GM12878 (cell line): ENCODE measurements at regions not wholly inside any gene's neighbourhood (a gene's known extent, or its start where the extent isn't known, plus 50 kb on each side); places are given as distances from the start of the nearest gene placed in this dataset.

ENCODE experiments used
- CEBPB ChIP-seq, 2 experiments: fragments of 150-350 bp in 1 of 2; IDR thresholded peaks; 2 replicates each; pipeline ENCODE4 v1.6.1; 2012 to 2014; ENCODE audit warnings: low read depth in 2 of 2, low read length in 2 of 2, borderline replicate concordance in 1 of 2, inconsistent platforms in 1 of 2
- HDGF ChIP-seq: fragments of 450-650 bp; IDR thresholded peaks from 2 replicates; pipeline ENCODE4 v1.6.1; 2016; ENCODE audit warnings: antibody characterized with exemption
- MYC ChIP-seq: IDR thresholded peaks from 2 replicates; pipeline ENCODE4 v1.6.1; 2011; ENCODE audit warnings: mild to moderate bottlenecking, low read length, moderate library complexity, inconsistent platforms; ENCODE audit not compliant: insufficient read depth, insufficient replicate concordance, insufficient read length, severe bottlenecking
- NR2F1 ChIP-seq: fragments of 450-650 bp; conservative IDR thresholded peaks from 2 replicates; pipeline ENCODE4 v1.6.1; 2017; ENCODE audit warnings: mild to moderate bottlenecking
- SP1 ChIP-seq: IDR thresholded peaks from one replicate; pipeline ENCODE4 v1.6.1; 2011; ENCODE audit warnings: low read depth, low read length
- STAT1 ChIP-seq: fragments of 450-650 bp; conservative IDR thresholded peaks from 2 replicates; pipeline ENCODE4 v1.6.1; 2014; ENCODE audit warnings: antibody characterized with exemption, mild to moderate bottlenecking
- STAT3 ChIP-seq: IDR thresholded peaks from 2 replicates; pipeline ENCODE4 v1.6.1; 2011; ENCODE audit warnings: low read depth, low read length, improper control_type of control experiment
- ZNF384 ChIP-seq: IDR thresholded peaks from 2 replicates; pipeline ENCODE4 v1.6.1; 2012; ENCODE audit warnings: low read depth, mild to moderate bottlenecking, low read length, improper control_type of control experiment, borderline replicate concordance
- TF ChIP-seq, protein P1 (sequence below): fragments of 150-350 bp; IDR thresholded peaks from 2 replicates; pipeline ENCODE4 v1.6.1; 2014; ENCODE audit warnings: mild to moderate bottlenecking, low read depth, low read length
- TF ChIP-seq, protein P2 (sequence below): IDR thresholded peaks from 2 replicates; pipeline ENCODE4 v1.6.1; 2012; ENCODE audit warnings: low read depth, low read length, improper control_type of control experiment
- TF ChIP-seq, protein P3 (sequence below): IDR thresholded peaks from 2 replicates; pipeline ENCODE4 v1.6.1; 2011; ENCODE audit warnings: low read depth, mild to moderate bottlenecking, low read length, moderate library complexity, borderline replicate concordance; ENCODE audit errors: extremely low read depth

DNA sequence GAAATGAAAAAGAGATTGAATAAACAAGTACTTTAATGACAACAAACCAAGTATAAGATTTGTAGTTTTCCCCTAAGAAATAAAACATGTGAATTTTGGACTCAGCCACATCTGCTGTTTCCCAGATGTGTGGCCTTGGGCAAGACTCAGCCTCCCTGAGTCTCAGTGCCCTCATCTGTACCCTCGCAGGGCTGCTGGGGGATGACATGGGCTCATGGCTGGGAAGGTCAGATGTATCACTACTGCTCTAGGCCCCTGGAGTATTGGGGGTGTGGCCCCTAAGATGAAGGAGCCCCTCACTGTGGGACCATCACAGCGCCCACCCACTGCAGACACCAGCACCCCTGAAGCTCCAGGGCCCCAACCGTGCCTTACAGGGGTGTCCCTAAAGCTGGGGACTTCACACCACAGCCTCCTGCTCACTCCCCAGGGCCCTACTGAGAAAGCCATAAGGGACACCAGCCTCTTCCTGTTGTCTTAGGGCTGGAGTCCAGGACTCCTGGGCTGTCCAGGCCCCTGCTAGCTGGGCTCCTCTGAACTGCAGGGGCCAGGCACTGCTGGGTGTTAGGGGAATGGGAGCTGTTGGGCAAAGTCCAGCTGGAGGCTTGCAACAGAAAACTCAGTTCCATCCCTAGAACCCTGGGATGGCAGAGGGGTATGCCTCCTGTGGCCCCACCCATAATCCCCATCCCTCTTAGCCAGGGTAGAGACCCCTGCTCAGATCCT, 104.0 kb upstream of the WNT4 start (continued):
- no peak for TF ChIP-seq STAT1
- TF ChIP-seq STAT3: no peak
- no peak for TF ChIP-seq MYC
- TF ChIP-seq, protein P1, sequence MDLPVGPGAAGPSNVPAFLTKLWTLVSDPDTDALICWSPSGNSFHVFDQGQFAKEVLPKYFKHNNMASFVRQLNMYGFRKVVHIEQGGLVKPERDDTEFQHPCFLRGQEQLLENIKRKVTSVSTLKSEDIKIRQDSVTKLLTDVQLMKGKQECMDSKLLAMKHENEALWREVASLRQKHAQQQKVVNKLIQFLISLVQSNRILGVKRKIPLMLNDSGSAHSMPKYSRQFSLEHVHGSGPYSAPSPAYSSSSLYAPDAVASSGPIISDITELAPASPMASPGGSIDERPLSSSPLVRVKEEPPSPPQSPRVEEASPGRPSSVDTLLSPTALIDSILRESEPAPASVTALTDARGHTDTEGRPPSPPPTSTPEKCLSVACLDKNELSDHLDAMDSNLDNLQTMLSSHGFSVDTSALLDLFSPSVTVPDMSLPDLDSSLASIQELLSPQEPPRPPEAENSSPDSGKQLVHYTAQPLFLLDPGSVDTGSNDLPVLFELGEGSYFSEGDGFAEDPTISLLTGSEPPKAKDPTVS: no peak
- no peak for TF ChIP-seq SP1
- no peak for TF ChIP-seq HDGF
- no peak for TF ChIP-seq ZNF384
- TF ChIP-seq, protein P2, sequence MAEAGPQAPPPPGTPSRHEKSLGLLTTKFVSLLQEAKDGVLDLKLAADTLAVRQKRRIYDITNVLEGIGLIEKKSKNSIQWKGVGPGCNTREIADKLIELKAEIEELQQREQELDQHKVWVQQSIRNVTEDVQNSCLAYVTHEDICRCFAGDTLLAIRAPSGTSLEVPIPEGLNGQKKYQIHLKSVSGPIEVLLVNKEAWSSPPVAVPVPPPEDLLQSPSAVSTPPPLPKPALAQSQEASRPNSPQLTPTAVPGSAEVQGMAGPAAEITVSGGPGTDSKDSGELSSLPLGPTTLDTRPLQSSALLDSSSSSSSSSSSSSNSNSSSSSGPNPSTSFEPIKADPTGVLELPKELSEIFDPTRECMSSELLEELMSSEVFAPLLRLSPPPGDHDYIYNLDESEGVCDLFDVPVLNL: no peak
- TF ChIP-seq, protein P3, sequence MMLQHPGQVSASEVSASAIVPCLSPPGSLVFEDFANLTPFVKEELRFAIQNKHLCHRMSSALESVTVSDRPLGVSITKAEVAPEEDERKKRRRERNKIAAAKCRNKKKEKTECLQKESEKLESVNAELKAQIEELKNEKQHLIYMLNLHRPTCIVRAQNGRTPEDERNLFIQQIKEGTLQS: no peak
- no peak for TF ChIP-seq CEBPB (IDR thresholded peaks at IDR 0.05; ENCODE audit: borderline replicate concordance in 1 of 2, low read depth in 2 of 2, low read length in 2 of 2)
- no peak for TF ChIP-seq NR2F1
